ENCODE measurements at regions not wholly inside any gene's neighbourhood (a gene's known extent, or its start where the extent isn't known, plus 50 kb on each side); places are given as distances from the start of the nearest gene placed in this dataset.

DNA sequence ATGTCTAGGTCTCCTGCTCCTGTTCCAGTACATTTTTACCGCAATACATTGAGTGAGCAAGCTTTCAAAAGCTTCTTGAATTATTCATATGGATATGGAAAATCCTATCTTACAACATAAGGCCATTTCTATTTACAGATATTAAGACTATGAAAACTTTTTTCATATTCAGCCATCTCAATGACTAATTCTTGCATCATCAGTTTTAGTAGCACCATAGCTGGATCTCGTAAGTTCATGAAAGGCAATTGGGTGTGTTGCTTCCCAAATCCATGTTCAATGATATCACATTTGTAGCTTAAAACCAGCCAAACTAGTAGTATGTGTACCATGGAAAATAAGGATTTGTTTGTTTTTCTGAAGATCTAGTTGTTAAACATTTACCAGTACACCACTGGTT, 118.3 kb upstream of the GABRA2 start:
- no peak for TF ChIP-seq CTCF (IDR thresholded peaks at IDR 0.05)
- TF ChIP-seq POLR2AphosphoS5 (IDR thresholded peaks at IDR 0.05), result no peak
